HCT116 (cell line): ENCODE measurements at regions not wholly inside any gene's neighbourhood (a gene's known extent, or its start where the extent isn't known, plus 50 kb on each side); places are given as distances from the start of the nearest gene placed in this dataset.

Experiments used
- ATAC-seq: fragments of 200-7000 bp; cut with Tn5 transposase; 2 replicates; pipeline ENCODE4 v1.9.1; 2020; ENCODE audit warnings: mild to moderate bottlenecking, moderate library complexity
- BruUV-seq: library from RNA; stranded (reverse); fragments of 400-500 nt; replicated peaks from 2 replicates; lab custom pipeline; 2021; lab: Mats Ljungman, UMichigan
- CTCF ChIA-PET: fragments of 300-600 bp; sonication (Branson Sonifier 250); formaldehyde crosslinking; loops from one replicate; lab custom pipeline; 2021; ENCODE audit warnings: antibody characterized with exemption; lab: Charles Lee
- POLR2A ChIA-PET: fragments of 300-600, 350-600 bp; sonication (Branson Sonifier 250); formaldehyde crosslinking; loops from one replicate; lab custom pipeline; 2021; ENCODE audit warnings: antibody characterized with exemption; lab: Charles Lee
- RAD21 ChIA-PET, 2 experiments: fragments of 300-600 bp; sonication (Branson Sonifier 250); formaldehyde crosslinking; loops; one replicate each; lab custom pipeline; 2023; ENCODE audit warnings: low total read pairs in 2 of 2; ENCODE audit not compliant: uncharacterized antibody in 2 of 2, unreplicated experiment in 2 of 2, low non-redundant PET in 1 of 2; lab: Charles Lee
- DNase-seq: peaks from one replicate; pipeline ENCODE4 v3.0.0-alpha.2; 2010; ENCODE audit warnings: low read depth, low spot score
- H2AFZ ChIP-seq: fragments of 200-600 bp; shearing (Covaris generic), sonication (generic); 2 replicates; pipeline ENCODE4 v1.6.1; 2017; ENCODE audit warnings: low read depth, mixed run types, mixed read lengths, antibody characterized with exemption, low read length; ENCODE audit not compliant: poor library complexity, severe bottlenecking
- H3K27ac ChIP-seq: 2 replicates; pipeline ENCODE4 v1.5.1; 2012; ENCODE audit warnings: low read depth, low read length
- H3K27me3 ChIP-seq: fragments of 200-600 bp; sonication (generic); 2 replicates; pipeline ENCODE4 v1.6.1; 2016; ENCODE audit warnings: mixed run types, low read length, mixed read lengths; ENCODE audit not compliant: insufficient read depth
- H3K36me3 ChIP-seq, 2 experiments: fragments of 200-500 bp in 1 of 2; fragments of 200-600 bp in 1 of 2; sonication (Bioruptor generic) in 1 of 2; sonication (generic) in 1 of 2; 2 replicates each; pipeline versions ENCODE4 v1.5.1 to v1.6.1; 2014 to 2016; ENCODE audit warnings: low read length in 2 of 2, inconsistent platforms in 1 of 2, mixed read lengths in 1 of 2, mixed run types in 1 of 2; ENCODE audit not compliant: insufficient read depth in 2 of 2, control insufficient read depth in 1 of 2
- H3K4me1 ChIP-seq, 2 experiments: fragments of 200-600 bp in 1 of 2; sonication (generic) in 1 of 2; 2 replicates each; pipeline versions ENCODE4 v1.5.1 to v1.6.1; 2012 to 2017; ENCODE audit warnings: low read length in 2 of 2, inconsistent platforms in 1 of 2, mild to moderate bottlenecking in 1 of 2, mixed read lengths in 1 of 2, mixed run types in 1 of 2, moderate library complexity in 1 of 2; ENCODE audit not compliant: insufficient read depth in 2 of 2, control insufficient read depth in 1 of 2
- H3K4me2 ChIP-seq: fragments of 200-600 bp; sonication (generic); 2 replicates; pipeline ENCODE4 v1.6.1; 2017; ENCODE audit warnings: mixed run types, low read length, mixed read lengths
- H3K4me3 ChIP-seq, 2 experiments: fragments of 200-600 bp in 1 of 2; sonication (generic) in 1 of 2; replicated peaks in 1 of 2; 2 replicates each; pipeline ENCODE4 v1.5.1; 2011 to 2016; ENCODE audit warnings: low read length in 2 of 2, control low read depth in 1 of 2, low read depth in 1 of 2, mild to moderate bottlenecking in 1 of 2, mixed read lengths in 1 of 2, mixed run types in 1 of 2
- H3K79me2 ChIP-seq: fragments of 200-600 bp; sonication (generic); 2 replicates; pipeline ENCODE4 v1.6.1; 2017; ENCODE audit warnings: mild to moderate bottlenecking, mixed run types, low read length, moderate library complexity, mixed read lengths; ENCODE audit not compliant: insufficient read depth
- H3K9ac ChIP-seq: fragments of 200-600 bp; sonication (generic); 2 replicates; pipeline ENCODE4 v1.6.1; 2016; ENCODE audit warnings: low read length, mixed read lengths
- H3K9me2 ChIP-seq: fragments of 200-600 bp; sonication (generic), shearing (Covaris generic); 2 replicates; pipeline ENCODE4 v1.6.1; 2017; ENCODE audit warnings: mixed run types, mild to moderate bottlenecking, moderate library complexity; ENCODE audit not compliant: insufficient read depth
- H3K9me3 ChIP-seq, 2 experiments: fragments of 200-500 bp in 1 of 2; fragments of 200-600 bp in 1 of 2; sonication (Bioruptor generic) in 1 of 2; sonication (generic) in 1 of 2; 2 replicates each; pipeline ENCODE4 v1.6.1; 2014 to 2017; ENCODE audit warnings: low read length in 2 of 2, mixed read lengths in 2 of 2, inconsistent platforms in 1 of 2, low read depth in 1 of 2, mild to moderate bottlenecking in 1 of 2, mixed run types in 1 of 2, moderate library complexity in 1 of 2; ENCODE audit not compliant: control insufficient read depth in 1 of 2, insufficient read depth in 1 of 2
- H4K20me1 ChIP-seq: fragments of 200-600 bp; sonication (generic), shearing (Covaris generic); 2 replicates; pipeline ENCODE4 v1.6.1; 2017; ENCODE audit warnings: mixed run types, mild to moderate bottlenecking, moderate library complexity; ENCODE audit not compliant: insufficient read depth
- CBX3 ChIP-seq: IDR thresholded peaks from 2 replicates; pipeline ENCODE4 v1.6.1; 2012; ENCODE audit warnings: low read depth
- CEBPB ChIP-seq: IDR thresholded peaks from 2 replicates; pipeline ENCODE4 v1.6.1; 2012; ENCODE audit warnings: low read depth
- ELF1 ChIP-seq: IDR thresholded peaks from 2 replicates; pipeline ENCODE4 v1.6.1; 2012; ENCODE audit warnings: low read depth, borderline replicate concordance
- FOSL1 ChIP-seq: IDR thresholded peaks from 2 replicates; pipeline ENCODE4 v1.6.1; 2012; ENCODE audit warnings: low read depth
- JUND ChIP-seq: IDR thresholded peaks from 2 replicates; pipeline ENCODE4 v1.6.1; 2012
- MAX ChIP-seq: IDR thresholded peaks from 2 replicates; pipeline ENCODE4 v1.6.1; 2012
- POLR2AphosphoS5 ChIP-seq: IDR thresholded peaks from 2 replicates; pipeline ENCODE4 v1.6.1; 2011; ENCODE audit warnings: mild to moderate bottlenecking, low read depth, low read length, moderate library complexity
- RAD21 ChIP-seq: IDR thresholded peaks from 2 replicates; pipeline ENCODE4 v1.6.1; 2012; ENCODE audit warnings: low read depth, mild to moderate bottlenecking
- REST ChIP-seq: IDR thresholded peaks from 2 replicates; pipeline ENCODE4 v1.6.1; 2012; ENCODE audit warnings: low read depth
- SIN3A ChIP-seq: IDR thresholded peaks from 2 replicates; pipeline ENCODE4 v1.6.1; 2012; ENCODE audit warnings: low read depth
- SP1 ChIP-seq: IDR thresholded peaks from 2 replicates; pipeline ENCODE4 v1.6.1; 2012; ENCODE audit warnings: low read depth
- SRF ChIP-seq: IDR thresholded peaks from 2 replicates; pipeline ENCODE4 v1.6.1; 2012; ENCODE audit warnings: low read depth
- TCF7L2 ChIP-seq: IDR thresholded peaks from 2 replicates; pipeline ENCODE4 v1.7.0; 2011; ENCODE audit warnings: borderline replicate concordance, inconsistent platforms; ENCODE audit not compliant: insufficient read depth, insufficient read length; ENCODE audit errors: extremely low read depth
- YY1 ChIP-seq: IDR thresholded peaks from 2 replicates; pipeline ENCODE4 v1.6.1; 2011; ENCODE audit warnings: low read length, low read depth, moderate library complexity, mild to moderate bottlenecking; ENCODE audit not compliant: insufficient replicate concordance; ENCODE audit errors: extremely low read depth
- ZBTB33 ChIP-seq: IDR thresholded peaks from 2 replicates; pipeline ENCODE4 v1.6.1; 2011; ENCODE audit warnings: mild to moderate bottlenecking, low read length, moderate library complexity; ENCODE audit not compliant: insufficient replicate concordance; ENCODE audit errors: extremely low read depth
- ZNF274 ChIP-seq: fragments of 200-500 bp; sonication (Bioruptor generic); IDR thresholded peaks from 2 replicates; pipeline ENCODE4 v1.6.1; 2014; ENCODE audit warnings: mild to moderate bottlenecking, low read depth, low read length, inconsistent platforms
- intact Hi-C: fragments of 100-400 bp; cut with micrococcal nuclease; formaldehyde crosslinking; loops from 2 replicates; pipeline ENCODE4 v1.10.0; 2022

- Histone ChIP-seq H3K79me2 (no peaks in the 10 kb centered on the region), H3K36me3 (no peaks in the 10 kb centered on the region), H2AFZ (no peak overlapping the region), H3K9me2 (no peaks in the 10 kb centered on the region), H4K20me1 (no peaks in the 10 kb centered on the region), H3K4me1 (no peaks in the 10 kb centered on the region), H3K4me3 (no peak overlapping the region), H3K9ac (no peak overlapping the region)
- ChIA-PET CTCF (no interaction called here), RAD21 (no interaction called here)
- DNase-seq: no peak
- intact Hi-C loops: no loop called here
- ATAC-seq: no peak
- TF ChIP-seq SRF (no peak), YY1 (no peak), CEBPB (no peak), REST (no peak), MAX (no peak), SP1 (no peak), ZBTB33 (no peak), SIN3A (no peak), CBX3 (no peak), JUND (no peak), POLR2AphosphoS5 (no peak), FOSL1 (no peak), RAD21 (no peak), ELF1 (no peak), TCF7L2 (no peak), ZNF274 (no peak)
- TF ChIP-seq, all 23 proteins: peak for 0
- H3K27ac ChIP-seq: no peak overlapping the region
- no peaks in the 10 kb centered on the region for H3K9me3 ChIP-seq
- no peak overlapping the region for H3K4me2 ChIP-seq
- peaks cover 37% of the 10 kb centered on the region for H3K27me3 ChIP-seq
- BruUV-seq: no TSS peak
- POLR2A ChIA-PET: no interaction called here
Measured at GRCh38 chr14:78081245-78081644, 88.9 kb upstream of the NRXN3 start.
